Tongue (tissue), 1 donor: ENCODE measurements at regions not wholly inside any gene's neighbourhood (a gene's known extent, or its start where the extent isn't known, plus 50 kb on each side); places are given as distances from the start of the nearest gene placed in this dataset.
"Not testable (repeated sequence)": the region's sequence is repeated elsewhere in the genome, so short reads cannot be mapped to it uniquely, and the experiment has no call there.

Experiments
- DNase-seq: peaks from one replicate; pipeline ENCODE4 v3.0.0-alpha.2; 2015

- DNase-seq = no peak
Measured at GRCh38 chr20:12744037-12744436, 264.7 kb upstream of the SPTLC3 start.

- DNase-seq = no peak
Measured at GRCh38 chr20:12748359-12748994, 260.3 kb upstream of the SPTLC3 start.

GRCh38 chr20:12750221-12750620, 258.6 kb upstream of the SPTLC3 start:
- peak; percentile 52 for DNase-seq

- not testable (repeated sequence) for DNase-seq
Measured at GRCh38 chr20:12752900-12753693, 255.7 kb upstream of the SPTLC3 start.

- DNase-seq = not testable (repeated sequence)
Measured at GRCh38 chr20:12753742-12754141, 255.0 kb upstream of the SPTLC3 start.

- not testable (repeated sequence) for DNase-seq
Measured at GRCh38 chr20:12759493-12759892, 249.3 kb upstream of the SPTLC3 start.

- peak; percentile 18 for DNase-seq
Measured at GRCh38 chr20:12762725-12763124, 246.0 kb upstream of the SPTLC3 start.

GRCh38 chr20:12763406-12763805, 245.4 kb upstream of the SPTLC3 start:
- no peak for DNase-seq

- no peak for DNase-seq
Measured at GRCh38 chr20:12764053-12764452, 244.7 kb upstream of the SPTLC3 start.

- no peak for DNase-seq
Measured at GRCh38 chr20:12764851-12765250, 243.9 kb upstream of the SPTLC3 start.

GRCh38 chr20:12773936-12774335, 234.8 kb upstream of the SPTLC3 start:
- DNase-seq = no peak

- DNase-seq = peak; percentile 3
Measured at GRCh38 chr20:12775041-12775440, 233.7 kb upstream of the SPTLC3 start.

GRCh38 chr20:12777016-12777415, 231.8 kb upstream of the SPTLC3 start:
- DNase-seq = no peak

- DNase-seq = peak; percentile 9
Measured at GRCh38 chr20:12786276-12786675, 222.5 kb upstream of the SPTLC3 start.

GRCh38 chr20:12788632-12789299, 220.0 kb upstream of the SPTLC3 start:
- DNase-seq = no peak

- no peak for DNase-seq
Measured at GRCh38 chr20:12790859-12791258, 217.9 kb upstream of the SPTLC3 start.

- DNase-seq = no peak
Measured at GRCh38 chr20:12798286-12798685, 210.5 kb upstream of the SPTLC3 start.

- DNase-seq = no peak
Measured at GRCh38 chr20:12808006-12808567, 200.7 kb upstream of the SPTLC3 start.

GRCh38 chr20:12815231-12815768, 193.5 kb upstream of the SPTLC3 start:
- peak; percentile 70 for DNase-seq

GRCh38 chr20:12815778-12816408, 192.9 kb upstream of the SPTLC3 start:
- no peak for DNase-seq

GRCh38 chr20:12821249-12821648, 187.5 kb upstream of the SPTLC3 start:
- DNase-seq = no peak

- no peak for DNase-seq
Measured at GRCh38 chr20:12823734-12824133, 185.0 kb upstream of the SPTLC3 start.
